ENCODE measurements at regions not wholly inside any gene's neighbourhood (a gene's known extent, or its start where the extent isn't known, plus 50 kb on each side); places are given as distances from the start of the nearest gene placed in this dataset.

DNA sequence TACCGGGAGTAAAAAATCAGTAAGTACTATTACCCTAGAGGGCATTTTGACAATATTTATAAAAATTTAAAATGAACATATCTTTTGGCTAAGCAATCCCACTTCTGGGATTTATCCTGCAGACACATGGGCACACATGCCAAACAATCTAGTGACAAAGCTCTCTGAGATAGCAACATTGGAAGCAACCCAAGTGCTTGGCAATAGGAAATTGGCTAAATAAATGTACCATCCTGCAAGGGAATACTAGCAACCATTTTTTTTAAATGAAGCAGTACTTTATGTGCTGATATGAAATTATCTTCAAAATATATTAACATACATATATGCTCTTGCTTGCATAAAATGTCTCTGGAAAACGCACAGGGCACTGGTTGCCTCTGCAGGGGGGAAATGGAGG, 133.8 kb downstream of the SNX5 start:
- no peak overlapping the region for H3K4me3 Mint-ChIP-seq
- H3K27me3 Mint-ChIP-seq (ENCODE audit: low read depth) = no peaks in the 10 kb centered on the region
- peaks cover 12% of the 10 kb centered on the region for H3K4me1 Mint-ChIP-seq
- no peak for DNase-seq (ENCODE audit: low spot score in 2 of 2, unreplicated experiment in 2 of 2)
- H3K36me3 Mint-ChIP-seq = no peaks in the 10 kb centered on the region
- H3K27ac Mint-ChIP-seq = no peak overlapping the region
- no peaks in the 10 kb centered on the region for H3K9me3 Mint-ChIP-seq
- TF ChIP-seq, protein P1, sequence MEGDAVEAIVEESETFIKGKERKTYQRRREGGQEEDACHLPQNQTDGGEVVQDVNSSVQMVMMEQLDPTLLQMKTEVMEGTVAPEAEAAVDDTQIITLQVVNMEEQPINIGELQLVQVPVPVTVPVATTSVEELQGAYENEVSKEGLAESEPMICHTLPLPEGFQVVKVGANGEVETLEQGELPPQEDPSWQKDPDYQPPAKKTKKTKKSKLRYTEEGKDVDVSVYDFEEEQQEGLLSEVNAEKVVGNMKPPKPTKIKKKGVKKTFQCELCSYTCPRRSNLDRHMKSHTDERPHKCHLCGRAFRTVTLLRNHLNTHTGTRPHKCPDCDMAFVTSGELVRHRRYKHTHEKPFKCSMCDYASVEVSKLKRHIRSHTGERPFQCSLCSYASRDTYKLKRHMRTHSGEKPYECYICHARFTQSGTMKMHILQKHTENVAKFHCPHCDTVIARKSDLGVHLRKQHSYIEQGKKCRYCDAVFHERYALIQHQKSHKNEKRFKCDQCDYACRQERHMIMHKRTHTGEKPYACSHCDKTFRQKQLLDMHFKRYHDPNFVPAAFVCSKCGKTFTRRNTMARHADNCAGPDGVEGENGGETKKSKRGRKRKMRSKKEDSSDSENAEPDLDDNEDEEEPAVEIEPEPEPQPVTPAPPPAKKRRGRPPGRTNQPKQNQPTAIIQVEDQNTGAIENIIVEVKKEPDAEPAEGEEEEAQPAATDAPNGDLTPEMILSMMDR (IDR thresholded peaks at IDR 0.05; ENCODE audit: unreplicated experiment) = no peak

DNA sequence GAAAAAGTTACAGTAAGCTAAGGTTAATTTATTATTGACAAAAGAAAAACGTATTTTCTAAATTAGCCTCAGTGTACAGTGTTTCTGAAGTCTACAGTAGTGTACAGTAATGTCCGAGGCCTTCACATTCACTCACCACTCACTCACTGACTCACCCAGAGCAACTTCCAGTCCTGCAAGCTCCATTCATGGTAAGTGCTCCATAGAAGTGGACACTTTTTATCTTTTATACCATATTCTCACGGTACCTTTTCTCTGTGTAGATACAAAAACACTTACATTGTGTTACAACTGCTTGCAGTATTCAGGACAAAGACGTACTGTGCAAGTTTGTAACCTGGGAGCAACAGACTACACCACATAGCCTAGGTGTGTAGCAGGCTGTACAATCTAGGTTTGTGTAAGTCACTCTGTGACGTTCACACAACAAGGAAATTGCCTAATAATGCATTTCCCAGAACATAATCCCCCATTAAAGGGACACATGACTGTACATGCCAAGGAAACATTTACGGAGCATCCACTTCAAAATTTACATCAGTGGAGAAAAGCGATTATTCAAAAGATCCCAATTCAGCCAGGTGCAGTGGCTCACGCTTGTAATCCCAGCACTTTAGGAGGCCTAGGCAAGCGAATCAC, 133.4 kb downstream of the BANF2 start:
- no peaks in the 10 kb centered on the region for H3K27me3 Mint-ChIP-seq (ENCODE audit: low read depth)
- no peaks in the 10 kb centered on the region for H3K36me3 Mint-ChIP-seq
- TF ChIP-seq, protein P1 (IDR thresholded peaks at IDR 0.05; ENCODE audit: unreplicated experiment) = no peak
- no peak for DNase-seq (ENCODE audit: low spot score in 2 of 2, unreplicated experiment in 2 of 2)
- H3K4me1 Mint-ChIP-seq = peaks cover 12% of the 10 kb centered on the region
- H3K27ac Mint-ChIP-seq = peak overlapping the region; percentile 25
- H3K4me3 Mint-ChIP-seq = no peak overlapping the region
- no peaks in the 10 kb centered on the region for H3K9me3 Mint-ChIP-seq

DNA sequence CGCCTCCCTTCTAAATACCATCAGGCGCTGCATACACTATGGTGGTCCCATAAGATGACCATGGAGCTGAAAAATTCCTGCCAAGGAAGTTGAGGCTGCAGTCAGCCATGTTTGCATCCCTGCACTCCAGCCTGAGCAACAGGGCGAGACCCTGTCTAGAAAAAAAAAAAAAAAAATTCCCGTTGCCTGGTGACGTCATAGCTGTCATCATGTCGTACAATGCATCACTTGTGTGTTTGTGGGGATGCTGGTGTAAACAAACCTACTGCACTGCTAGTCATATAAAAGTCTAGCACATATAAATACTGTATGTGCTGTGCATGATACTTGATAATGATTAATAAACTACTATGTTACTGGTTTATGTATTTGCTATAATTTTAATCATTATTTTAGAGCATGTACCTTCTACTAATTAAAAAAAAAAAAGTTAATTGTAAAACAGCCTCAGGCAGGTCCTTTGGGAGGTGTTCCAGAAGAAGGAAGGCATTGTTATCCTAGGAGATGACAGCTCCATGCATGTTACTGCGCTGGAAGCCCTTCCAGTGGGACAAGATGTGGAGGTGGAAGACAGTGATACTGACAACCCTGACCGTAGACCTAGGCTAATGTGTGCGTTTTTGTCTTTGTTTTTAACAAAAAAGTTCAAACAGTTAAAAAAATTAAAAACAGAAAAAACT, 132.6 kb downstream of the BANF2 start:
- H3K9me3 Mint-ChIP-seq = no peaks in the 10 kb centered on the region
- TF ChIP-seq, protein P1 (IDR thresholded peaks at IDR 0.05; ENCODE audit: unreplicated experiment) = no peak
- peaks cover 12% of the 10 kb centered on the region for H3K4me1 Mint-ChIP-seq
- no peaks in the 10 kb centered on the region for H3K36me3 Mint-ChIP-seq
- H3K27me3 Mint-ChIP-seq (ENCODE audit: low read depth) = no peaks in the 10 kb centered on the region
- no peak for DNase-seq (ENCODE audit: low spot score in 2 of 2, unreplicated experiment in 2 of 2)
- no peak overlapping the region for H3K27ac Mint-ChIP-seq
- H3K4me3 Mint-ChIP-seq = no peak overlapping the region

DNA sequence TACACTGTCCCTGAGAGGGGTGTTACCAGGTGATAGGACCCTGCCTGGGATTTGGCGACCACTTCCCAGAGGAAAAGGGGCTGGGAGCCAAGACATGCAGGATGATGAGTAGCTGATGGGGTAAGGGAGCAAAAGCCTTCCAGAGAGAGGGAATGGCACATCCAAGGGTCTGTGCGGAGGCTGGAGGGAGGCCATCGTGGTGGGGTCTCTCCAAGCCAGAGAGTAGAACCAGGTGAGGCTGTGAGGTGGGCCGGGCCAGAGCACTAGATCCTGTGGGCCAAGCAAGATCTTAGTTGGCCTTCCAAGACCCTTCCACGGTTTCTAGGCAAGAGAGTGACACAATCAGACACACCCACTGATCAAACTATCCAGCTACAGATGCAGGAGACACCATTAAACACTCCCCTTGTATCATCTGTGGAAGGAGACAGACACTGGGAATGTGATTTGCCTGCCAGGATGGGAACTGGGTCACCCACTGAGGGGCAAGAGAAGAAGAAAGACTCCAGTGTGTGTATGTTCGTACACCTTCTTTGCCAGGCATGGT, 128.9 kb downstream of the BANF2 start:
- H3K4me1 Mint-ChIP-seq = peaks cover 16% of the 10 kb centered on the region
- H3K9me3 Mint-ChIP-seq = no peaks in the 10 kb centered on the region
- no peak overlapping the region for H3K4me3 Mint-ChIP-seq
- H3K27me3 Mint-ChIP-seq (ENCODE audit: low read depth) = no peaks in the 10 kb centered on the region
- H3K36me3 Mint-ChIP-seq = no peaks in the 10 kb centered on the region
- no peak for DNase-seq (ENCODE audit: low spot score in 2 of 2, unreplicated experiment in 2 of 2)
- TF ChIP-seq, protein P1 (IDR thresholded peaks at IDR 0.05; ENCODE audit: unreplicated experiment) = no peak
- no peak overlapping the region for H3K27ac Mint-ChIP-seq

DNA sequence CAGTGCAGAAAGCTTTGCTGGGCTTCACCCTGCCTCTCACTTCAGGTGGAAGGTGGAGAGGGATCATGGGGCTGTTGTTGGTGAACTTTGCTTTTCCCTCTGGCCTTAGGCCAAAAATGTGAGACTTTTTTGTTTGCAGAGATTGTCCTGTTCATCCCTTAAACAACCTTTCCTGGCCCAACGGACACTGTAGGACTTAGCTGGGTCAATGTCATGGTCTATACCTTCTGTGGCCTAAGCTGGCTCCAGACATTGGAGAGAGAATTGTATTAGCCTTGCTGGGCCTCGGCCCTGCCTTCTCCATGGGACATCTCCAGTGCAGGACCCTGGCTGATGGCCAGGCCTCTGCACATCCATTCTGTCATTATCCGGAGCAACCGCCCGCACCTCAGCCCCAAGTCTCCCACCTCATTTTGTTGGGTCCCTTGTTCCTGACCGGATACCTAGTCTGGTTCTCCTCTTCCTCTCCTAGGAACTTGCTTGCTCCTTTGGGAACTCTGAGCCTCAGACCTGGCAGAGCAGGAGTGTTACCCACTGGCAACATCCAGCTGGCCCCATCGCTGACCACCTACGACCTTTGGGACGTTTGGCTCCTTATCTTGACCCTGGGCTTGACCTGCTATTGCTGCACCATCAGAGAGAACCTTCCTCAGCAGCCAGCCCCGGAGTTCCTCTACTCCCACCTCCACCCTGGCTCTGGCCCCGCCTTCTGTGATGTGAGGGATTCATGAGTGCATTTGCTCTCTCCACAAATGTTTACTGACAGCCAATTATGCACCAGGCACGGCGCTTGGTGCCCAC, 128.2 kb downstream of the BANF2 start:
- no peak for DNase-seq (ENCODE audit: low spot score in 2 of 2, unreplicated experiment in 2 of 2)
- H3K36me3 Mint-ChIP-seq = no peaks in the 10 kb centered on the region

More for the DNA sequence above, 128.2 kb downstream of the BANF2 start:
- Mint-ChIP-seq H3K9me3 (no peaks in the 10 kb centered on the region), H3K4me1 (peaks cover 20% of the 10 kb centered on the region), H3K27ac (no peak overlapping the region), H3K4me3 (no peak overlapping the region), H3K27me3 (ENCODE audit: low read depth) (no peaks in the 10 kb centered on the region)
- TF ChIP-seq, protein P1 (IDR thresholded peaks at IDR 0.05; ENCODE audit: unreplicated experiment) = no peak

Measured in mesothelial cell of epicardium (in vitro differentiated cells).